Activated CD8-positive, alpha-beta memory T cell treated with anti-CD3 and anti-CD28 coated beads for 24 hours (primary cell): ENCODE measurements at regions not wholly inside any gene's neighbourhood (a gene's known extent, or its start where the extent isn't known, plus 50 kb on each side); places are given as distances from the start of the nearest gene placed in this dataset.
"Not testable (repeated sequence)": the region's sequence is repeated elsewhere in the genome, so short reads cannot be mapped to it uniquely, and the experiment has no call there.

Experiments used
- DNase-seq: peaks from one replicate; pipeline ENCODE4 v3.0.0-alpha.2; 2020

DNA sequence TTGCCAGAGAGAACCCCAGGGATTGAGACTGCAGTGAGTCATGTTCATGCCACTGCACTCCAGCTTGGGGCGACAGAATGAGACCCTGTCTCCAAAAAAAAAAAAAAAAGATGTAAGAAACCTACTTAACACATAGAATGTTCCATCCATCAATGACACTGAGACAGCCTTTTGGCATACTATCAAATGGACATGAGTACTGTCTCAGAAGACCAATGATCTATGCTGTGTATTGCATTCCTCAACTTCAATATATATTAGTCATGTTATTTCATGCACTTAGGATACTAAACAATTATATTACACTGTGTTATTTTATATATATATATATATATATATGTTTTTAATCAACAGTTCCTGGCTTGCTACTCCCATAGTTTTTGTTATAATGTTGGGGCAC lies 57.1 kb upstream of the ANKH start:
- DNase-seq, result no peak

DNA sequence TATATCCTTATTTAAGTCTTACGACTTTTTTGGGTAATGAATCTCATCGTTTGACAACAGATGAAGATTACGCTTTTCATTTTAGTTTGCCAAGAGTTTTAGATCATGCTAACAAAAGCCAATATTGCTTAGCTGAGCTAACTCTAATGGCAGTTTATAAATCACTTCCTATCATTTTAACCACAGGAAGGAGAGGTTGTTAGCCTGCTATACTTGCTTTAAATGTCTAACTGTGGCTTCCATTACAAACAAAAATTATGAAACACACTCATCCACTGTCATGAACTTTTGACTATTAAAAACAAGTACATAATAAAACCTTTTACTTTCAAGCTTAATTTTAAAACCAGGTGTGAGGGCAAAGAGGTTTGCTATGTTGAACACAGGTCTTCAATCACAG lies 53.7 kb upstream of the ANKH start:
- no peak for DNase-seq

DNA sequence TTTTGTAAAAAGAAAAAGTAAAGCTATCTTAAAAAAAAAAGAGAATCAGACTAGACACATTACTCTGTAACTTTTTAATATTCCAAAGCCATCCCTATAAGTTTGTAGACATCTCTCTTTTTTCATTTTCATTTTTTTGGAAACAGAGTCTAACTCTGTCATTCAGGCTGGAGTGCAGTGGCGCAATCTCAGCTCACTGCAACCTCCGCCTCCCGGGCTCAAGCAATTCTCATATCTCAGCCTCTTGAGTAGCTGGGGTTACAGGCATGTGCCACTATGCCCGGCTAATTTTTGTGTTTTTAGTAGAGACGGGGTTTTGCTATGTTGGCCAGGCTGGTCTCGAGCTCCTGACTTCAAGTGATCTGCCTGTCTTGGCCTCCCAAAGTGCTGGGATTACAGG lies 51.4 kb upstream of the ANKH start:
- DNase-seq, result not testable (repeated sequence)

DNA sequence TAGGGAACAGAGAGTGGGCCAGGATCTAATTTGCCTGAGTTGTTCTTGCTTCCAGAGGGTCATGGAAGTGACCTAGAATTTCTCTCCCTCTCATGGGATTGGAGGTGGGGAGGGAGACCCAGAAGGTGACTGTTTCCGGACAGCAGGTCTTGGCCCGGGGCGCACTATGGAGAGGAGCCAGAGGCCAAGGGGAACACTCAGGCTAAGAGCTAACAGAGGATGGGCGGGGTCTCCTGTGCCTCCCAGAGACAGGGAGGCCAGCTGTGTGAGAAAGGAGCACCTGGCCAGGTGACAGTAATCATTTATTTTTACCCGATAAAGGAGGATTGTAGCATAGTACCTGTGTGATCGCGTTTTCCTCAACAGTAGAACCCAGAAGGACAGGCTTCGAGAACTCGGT lies 50.9 kb upstream of the ANKH start:
- no peak for DNase-seq
